ENCODE measurements at regions not wholly inside any gene's neighbourhood (a gene's known extent, or its start where the extent isn't known, plus 50 kb on each side); places are given as distances from the start of the nearest gene placed in this dataset.

GRCh38 chr10:44659320-44659719, 251.8 kb upstream of the TMEM72 start (continued):
- TF ChIP-seq AFF4 (CRISPR knock-in tag; IDR thresholded peaks at IDR 0.05; ENCODE audit: borderline replicate concordance) (no peak), E2F4 (CRISPR knock-in tag; IDR thresholded peaks at IDR 0.05; ENCODE audit: borderline replicate concordance, low read depth) (no peak), ZBTB43 (CRISPR knock-in tag; IDR thresholded peaks at IDR 0.05) (no peak), ZNF281 (CRISPR knock-in tag; IDR thresholded peaks at IDR 0.05) (no peak), CREM (CRISPR knock-in tag; IDR thresholded peaks at IDR 0.05) (no peak)

- POLR2A ChIA-PET = no interaction called here
- Mint-ChIP-seq H3K4me3 (no peak overlapping the region), H3K27ac (no peak overlapping the region), H3K36me3 (no peaks in the 10 kb centered on the region), H3K4me1 (peaks cover 8% of the 10 kb centered on the region), H3K27me3 (ENCODE audit: low read depth) (no peaks in the 10 kb centered on the region), H3K9me3 (no peaks in the 10 kb centered on the region)
- DNase-seq (ENCODE audit: low spot score) (no peak), ATAC-seq (no peak)
- CTCF ChIA-PET = no interaction called here
- TF ChIP-seq ZNF512 (CRISPR knock-in tag; IDR thresholded peaks at IDR 0.05; ENCODE audit: borderline replicate concordance) = no peak
- no peak for TF ChIP-seq IRF1 (CRISPR knock-in tag; IDR thresholded peaks at IDR 0.05)
- TF ChIP-seq SOX15 (CRISPR knock-in tag; IDR thresholded peaks at IDR 0.05) = no peak
- TF ChIP-seq ZBTB21 (CRISPR knock-in tag; IDR thresholded peaks at IDR 0.05; ENCODE audit: borderline replicate concordance) = no peak
- TF ChIP-seq ATF6 (CRISPR knock-in tag; IDR thresholded peaks at IDR 0.05) = no peak
- no peak for TF ChIP-seq TCF7 (CRISPR knock-in tag; IDR thresholded peaks at IDR 0.05; ENCODE audit: low read depth)
- TF ChIP-seq USF1 (CRISPR knock-in tag; IDR thresholded peaks at IDR 0.05) = no peak
- TF ChIP-seq ZNF671 (CRISPR knock-in tag; IDR thresholded peaks at IDR 0.05) = no peak
- no peak for TF ChIP-seq MYBL2 (CRISPR knock-in tag; IDR thresholded peaks at IDR 0.05)
- TF ChIP-seq ZNF138 (CRISPR knock-in tag; conservative IDR thresholded peaks at IDR 0.05) = no peak
- TF ChIP-seq NFYB (CRISPR knock-in tag; conservative IDR thresholded peaks at IDR 0.05; ENCODE audit: low read depth) = no peak
- no peak for TF ChIP-seq MAX (CRISPR knock-in tag; IDR thresholded peaks at IDR 0.05)
- TF ChIP-seq CREB1 (CRISPR knock-in tag; IDR thresholded peaks at IDR 0.05) = no peak
- TF ChIP-seq ZNF232 (CRISPR knock-in tag; IDR thresholded peaks at IDR 0.05) = no peak
- TF ChIP-seq RORB (CRISPR knock-in tag; IDR thresholded peaks at IDR 0.05) = no peak
- no peak for TF ChIP-seq CDX4 (CRISPR knock-in tag; IDR thresholded peaks at IDR 0.05; ENCODE audit: borderline replicate concordance)
These were observed 250.9 kb upstream of the TMEM72 start for GRCh38 chr10:44660271-44660670.
